Neural cell (in vitro differentiated cells): ENCODE measurements at regions not wholly inside any gene's neighbourhood (a gene's known extent, or its start where the extent isn't known, plus 50 kb on each side); places are given as distances from the start of the nearest gene placed in this dataset.

Source experiments
- H2AFZ ChIP-seq: fragments of 200-600, 300-800 bp; sonication (generic), shearing (Covaris generic); 2 replicates; pipeline ENCODE4 v1.6.0; 2014; ENCODE audit warnings: low read depth, mild to moderate bottlenecking, antibody characterized with exemption, low read length, moderate library complexity
- H3F3A ChIP-seq: fragments of 200-600 bp; shearing (Covaris generic); 2 replicates; pipeline ENCODE4 v1.6.1; 2016; ENCODE audit warnings: mild to moderate bottlenecking, moderate library complexity, mixed read lengths, antibody characterized with exemption, low read length; ENCODE audit not compliant: insufficient read depth, poor library complexity, severe bottlenecking
- H3K27ac ChIP-seq: fragments of 200-600, 300-800 bp; sonication (generic), shearing (Covaris generic); 2 replicates; pipeline ENCODE4 v1.5.1; 2014; ENCODE audit warnings: mild to moderate bottlenecking, low read length, moderate library complexity
- H3K27me3 ChIP-seq: fragments of 300-800, 200-600 bp; sonication (generic), shearing (Covaris generic); 2 replicates; pipeline ENCODE4 v1.6.0; 2014; ENCODE audit warnings: mild to moderate bottlenecking, low read depth, low read length, moderate library complexity; ENCODE audit not compliant: insufficient read depth
- H3K36me3 ChIP-seq: fragments of 300-800, 200-600 bp; sonication (generic), shearing (Covaris generic); 2 replicates; pipeline ENCODE4 v1.5.1; 2014; ENCODE audit warnings: mild to moderate bottlenecking, antibody characterized with exemption, low read length, moderate library complexity; ENCODE audit not compliant: insufficient read depth
- H3K4me2 ChIP-seq: fragments of 300-800, 200-600 bp; sonication (generic), shearing (Covaris generic); 2 replicates; pipeline ENCODE4 v1.6.0; 2014; ENCODE audit warnings: mild to moderate bottlenecking, low read length
- H3K4me3 ChIP-seq: fragments of 300-800, 200-600 bp; sonication (generic), shearing (Covaris generic); 2 replicates; pipeline ENCODE4 v1.5.1; 2014; ENCODE audit warnings: mild to moderate bottlenecking, low read length, moderate library complexity
- H3K79me2 ChIP-seq: fragments of 200-600 bp; shearing (Covaris generic); replicated peaks from 2 replicates; pipeline ENCODE4 v1.6.0; 2014; ENCODE audit warnings: mild to moderate bottlenecking, low read length, moderate library complexity; ENCODE audit not compliant: insufficient read depth
- H3K9ac ChIP-seq: fragments of 300-800, 200-600 bp; sonication (generic), shearing (Covaris generic); 2 replicates; pipeline ENCODE4 v1.6.1; 2016; ENCODE audit warnings: mild to moderate bottlenecking, low read length, mixed read lengths
- H3K9me2 ChIP-seq: fragments of 200-600 bp; shearing (Covaris generic); 2 replicates; pipeline ENCODE4 v1.6.1; 2016; ENCODE audit warnings: mild to moderate bottlenecking, low read length, mixed read lengths; ENCODE audit not compliant: insufficient read depth
- H3K9me3 ChIP-seq: fragments of 200-600, 300-800 bp; sonication (generic), shearing (Covaris generic); 2 replicates; pipeline ENCODE4 v1.6.1; 2016; ENCODE audit warnings: mild to moderate bottlenecking, mixed run types, low read length, moderate library complexity, mixed read lengths
- H4K20me1 ChIP-seq: fragments of 200-600 bp; shearing (Covaris generic); 2 replicates; pipeline ENCODE4 v1.6.1; 2016; ENCODE audit warnings: mild to moderate bottlenecking, mixed run types; ENCODE audit not compliant: insufficient read depth
- EP300 ChIP-seq: fragments of 450-650 bp; conservative IDR thresholded peaks from 2 replicates; pipeline ENCODE4 v1.6.1; 2014; ENCODE audit warnings: antibody characterized with exemption, mild to moderate bottlenecking, moderate library complexity; ENCODE audit not compliant: poor library complexity, severe bottlenecking
- EZH2 ChIP-seq: fragments of 200-600, 300-800 bp; shearing (Covaris generic), sonication (generic); IDR thresholded peaks from 2 replicates; pipeline ENCODE4 v1.6.1; 2014; ENCODE audit warnings: antibody characterized with exemption, low read length, borderline replicate concordance, mild to moderate bottlenecking; ENCODE audit not compliant: insufficient read depth, poor library complexity, severe bottlenecking
- MXI1 ChIP-seq: fragments of 450-650 bp; conservative IDR thresholded peaks from 2 replicates; pipeline ENCODE4 v1.6.1; 2014; ENCODE audit warnings: antibody characterized with exemption, mild to moderate bottlenecking; ENCODE audit not compliant: poor library complexity, severe bottlenecking
- POLR2AphosphoS5 ChIP-seq: IDR thresholded peaks from 2 replicates; pipeline ENCODE4 v1.6.1; 2012
- RAD21 ChIP-seq: fragments of 450-650 bp; conservative IDR thresholded peaks from 2 replicates; pipeline ENCODE4 v1.6.1; 2014; ENCODE audit warnings: antibody characterized with exemption, mild to moderate bottlenecking, moderate library complexity
- SMC3 ChIP-seq: fragments of 450-650 bp; conservative IDR thresholded peaks from 2 replicates; pipeline ENCODE4 v1.6.1; 2014; ENCODE audit warnings: antibody characterized with exemption, mild to moderate bottlenecking, moderate library complexity; ENCODE audit not compliant: poor library complexity
- TAF1 ChIP-seq: IDR thresholded peaks from 2 replicates; pipeline ENCODE4 v1.6.1; 2012; ENCODE audit warnings: low read depth
- TF ChIP-seq, protein P1 (sequence below): fragments of 450-650 bp; IDR thresholded peaks from 2 replicates; pipeline ENCODE4 v1.5.1; 2014; ENCODE audit warnings: antibody characterized with exemption, mild to moderate bottlenecking, moderate library complexity; ENCODE audit not compliant: poor library complexity, severe bottlenecking
- TF ChIP-seq, protein P2 (sequence below): IDR thresholded peaks from 2 replicates; pipeline ENCODE4 v1.6.1; 2012; ENCODE audit warnings: borderline replicate concordance

DNA sequence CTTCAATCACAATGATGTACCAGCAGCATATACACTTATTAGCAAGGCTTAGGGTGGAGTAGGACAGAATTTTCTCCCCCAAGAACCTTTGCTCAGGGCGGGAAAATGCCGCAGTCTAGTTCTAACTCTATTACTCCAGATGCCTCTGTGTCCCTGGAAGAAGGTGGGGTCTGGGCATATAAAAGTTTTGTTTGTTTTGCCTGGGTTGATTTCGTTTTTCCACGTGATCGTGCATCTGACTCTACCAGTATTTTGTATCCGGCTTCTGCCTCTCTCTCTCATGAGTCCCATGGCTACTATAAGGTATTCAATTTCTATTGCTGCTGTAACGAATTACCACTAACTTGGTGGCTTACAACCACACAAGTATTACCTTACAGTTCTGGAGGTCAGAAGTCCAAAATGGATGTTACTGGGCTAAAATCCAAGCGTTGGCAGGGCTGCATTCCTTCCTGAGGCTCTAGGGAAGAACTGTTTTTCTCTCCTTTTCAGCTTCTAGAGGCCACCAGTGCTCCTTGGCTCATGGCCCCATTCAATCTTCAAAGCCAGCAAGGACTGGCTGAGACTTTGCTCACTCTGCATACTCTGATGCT lies 181.2 kb upstream of the PRSS58 start:
- Histone ChIP-seq H2AFZ (no peak overlapping the region), H3K79me2 (no peaks in the 10 kb centered on the region), H4K20me1 (no peaks in the 10 kb centered on the region), H3K36me3 (no peaks in the 10 kb centered on the region), H3K27ac (no peak overlapping the region), H3K4me2 (no peak overlapping the region), H3K4me3 (no peak overlapping the region), H3K27me3 (no peaks in the 10 kb centered on the region), H3K9me3 (no peaks in the 10 kb centered on the region), H3K9me2 (no peaks in the 10 kb centered on the region), H3F3A (no peaks in the 10 kb centered on the region), H3K9ac (no peak overlapping the region)
- TF ChIP-seq, protein P1, sequence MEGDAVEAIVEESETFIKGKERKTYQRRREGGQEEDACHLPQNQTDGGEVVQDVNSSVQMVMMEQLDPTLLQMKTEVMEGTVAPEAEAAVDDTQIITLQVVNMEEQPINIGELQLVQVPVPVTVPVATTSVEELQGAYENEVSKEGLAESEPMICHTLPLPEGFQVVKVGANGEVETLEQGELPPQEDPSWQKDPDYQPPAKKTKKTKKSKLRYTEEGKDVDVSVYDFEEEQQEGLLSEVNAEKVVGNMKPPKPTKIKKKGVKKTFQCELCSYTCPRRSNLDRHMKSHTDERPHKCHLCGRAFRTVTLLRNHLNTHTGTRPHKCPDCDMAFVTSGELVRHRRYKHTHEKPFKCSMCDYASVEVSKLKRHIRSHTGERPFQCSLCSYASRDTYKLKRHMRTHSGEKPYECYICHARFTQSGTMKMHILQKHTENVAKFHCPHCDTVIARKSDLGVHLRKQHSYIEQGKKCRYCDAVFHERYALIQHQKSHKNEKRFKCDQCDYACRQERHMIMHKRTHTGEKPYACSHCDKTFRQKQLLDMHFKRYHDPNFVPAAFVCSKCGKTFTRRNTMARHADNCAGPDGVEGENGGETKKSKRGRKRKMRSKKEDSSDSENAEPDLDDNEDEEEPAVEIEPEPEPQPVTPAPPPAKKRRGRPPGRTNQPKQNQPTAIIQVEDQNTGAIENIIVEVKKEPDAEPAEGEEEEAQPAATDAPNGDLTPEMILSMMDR, result no peak
- no peak for TF ChIP-seq EZH2
- TF ChIP-seq EP300, result no peak
- TF ChIP-seq TAF1, result no peak
- no peak for TF ChIP-seq RAD21
- TF ChIP-seq SMC3, result no peak
- no peak for TF ChIP-seq POLR2AphosphoS5
- TF ChIP-seq, protein P2, sequence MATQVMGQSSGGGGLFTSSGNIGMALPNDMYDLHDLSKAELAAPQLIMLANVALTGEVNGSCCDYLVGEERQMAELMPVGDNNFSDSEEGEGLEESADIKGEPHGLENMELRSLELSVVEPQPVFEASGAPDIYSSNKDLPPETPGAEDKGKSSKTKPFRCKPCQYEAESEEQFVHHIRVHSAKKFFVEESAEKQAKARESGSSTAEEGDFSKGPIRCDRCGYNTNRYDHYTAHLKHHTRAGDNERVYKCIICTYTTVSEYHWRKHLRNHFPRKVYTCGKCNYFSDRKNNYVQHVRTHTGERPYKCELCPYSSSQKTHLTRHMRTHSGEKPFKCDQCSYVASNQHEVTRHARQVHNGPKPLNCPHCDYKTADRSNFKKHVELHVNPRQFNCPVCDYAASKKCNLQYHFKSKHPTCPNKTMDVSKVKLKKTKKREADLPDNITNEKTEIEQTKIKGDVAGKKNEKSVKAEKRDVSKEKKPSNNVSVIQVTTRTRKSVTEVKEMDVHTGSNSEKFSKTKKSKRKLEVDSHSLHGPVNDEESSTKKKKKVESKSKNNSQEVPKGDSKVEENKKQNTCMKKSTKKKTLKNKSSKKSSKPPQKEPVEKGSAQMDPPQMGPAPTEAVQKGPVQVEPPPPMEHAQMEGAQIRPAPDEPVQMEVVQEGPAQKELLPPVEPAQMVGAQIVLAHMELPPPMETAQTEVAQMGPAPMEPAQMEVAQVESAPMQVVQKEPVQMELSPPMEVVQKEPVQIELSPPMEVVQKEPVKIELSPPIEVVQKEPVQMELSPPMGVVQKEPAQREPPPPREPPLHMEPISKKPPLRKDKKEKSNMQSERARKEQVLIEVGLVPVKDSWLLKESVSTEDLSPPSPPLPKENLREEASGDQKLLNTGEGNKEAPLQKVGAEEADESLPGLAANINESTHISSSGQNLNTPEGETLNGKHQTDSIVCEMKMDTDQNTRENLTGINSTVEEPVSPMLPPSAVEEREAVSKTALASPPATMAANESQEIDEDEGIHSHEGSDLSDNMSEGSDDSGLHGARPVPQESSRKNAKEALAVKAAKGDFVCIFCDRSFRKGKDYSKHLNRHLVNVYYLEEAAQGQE, result no peak
- no peak for TF ChIP-seq MXI1

DNA sequence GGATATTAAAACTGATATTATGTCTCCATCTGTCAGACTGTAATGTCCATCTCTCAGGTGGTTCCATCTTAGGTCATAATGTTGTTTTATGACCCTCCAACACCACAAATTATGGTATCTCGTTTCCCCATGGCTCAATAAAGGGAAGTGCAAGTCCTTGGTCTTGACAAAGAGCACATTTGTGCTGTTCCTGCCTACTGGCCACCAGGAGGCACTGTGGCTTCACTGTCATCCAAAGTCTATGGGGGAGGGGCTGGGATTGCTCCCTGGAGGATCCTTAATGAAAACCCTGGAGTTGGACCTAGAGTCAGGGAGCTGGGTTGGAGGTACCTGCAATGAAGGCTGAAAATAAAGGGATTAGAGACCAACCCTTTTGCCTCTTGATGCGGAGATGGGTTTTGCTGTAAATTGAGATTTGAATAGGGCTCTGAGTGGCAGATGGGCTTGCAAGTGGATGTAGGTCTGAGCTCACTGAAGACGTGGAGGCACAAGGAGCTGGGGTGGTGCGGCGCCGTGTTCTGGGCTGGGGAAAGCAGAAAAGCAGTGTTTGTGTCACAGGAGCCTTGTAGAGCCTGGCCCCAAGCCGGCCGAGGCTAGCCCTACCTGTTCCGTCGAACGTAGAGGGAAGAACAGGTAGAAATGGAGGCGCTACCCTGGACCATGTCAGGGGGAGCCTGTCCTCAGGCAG lies 180.5 kb upstream of the PRSS58 start:
- H3K4me3 ChIP-seq, result no peak overlapping the region
- no peaks in the 10 kb centered on the region for H3F3A ChIP-seq
- H4K20me1 ChIP-seq, result no peaks in the 10 kb centered on the region
- no peak overlapping the region for H3K9ac ChIP-seq
- no peaks in the 10 kb centered on the region for H3K79me2 ChIP-seq
- no peak for TF ChIP-seq MXI1
- TF ChIP-seq, protein P1, result peak; percentile 36
- H3K9me3 ChIP-seq, result no peaks in the 10 kb centered on the region
- H3K36me3 ChIP-seq, result no peaks in the 10 kb centered on the region
- H3K27ac ChIP-seq, result no peak overlapping the region
- H2AFZ ChIP-seq, result no peak overlapping the region
- H3K27me3 ChIP-seq, result no peaks in the 10 kb centered on the region
- H3K9me2 ChIP-seq, result no peaks in the 10 kb centered on the region
- no peak overlapping the region for H3K4me2 ChIP-seq
